Astrocyte (in vitro differentiated cells and primary cell): ENCODE measurements at regions not wholly inside any gene's neighbourhood (a gene's known extent, or its start where the extent isn't known, plus 50 kb on each side); places are given as distances from the start of the nearest gene placed in this dataset.

Experiments used
- CTCF ChIP-seq: IDR thresholded peaks from 2 replicates; pipeline ENCODE4 v1.5.1; 2011; ENCODE audit warnings: low read depth, mild to moderate bottlenecking, inconsistent platforms, low read length, moderate library complexity; ENCODE audit not compliant: insufficient read depth
- EZH2 ChIP-seq: IDR thresholded peaks from 2 replicates; pipeline ENCODE4 v1.6.1; 2012; ENCODE audit warnings: mild to moderate bottlenecking, low read length, inconsistent platforms; ENCODE audit not compliant: insufficient read depth

- TF ChIP-seq CTCF (no peak), EZH2 (no peak)
These were observed 733.0 kb downstream of the RPS29 start for GRCh38 chr14:48853159-48853558.
